ENCODE measurements at regions not wholly inside any gene's neighbourhood (a gene's known extent, or its start where the extent isn't known, plus 50 kb on each side); places are given as distances from the start of the nearest gene placed in this dataset.

GRCh38 chr7:85737426-85737825, 550.6 kb upstream of the SEMA3D start:
- TF ChIP-seq ZKSCAN1 (IDR thresholded peaks at IDR 0.05; ENCODE audit: low read depth, low read length): no peak
- TF ChIP-seq ZZZ3 (IDR thresholded peaks at IDR 0.05): no peak
- no peak for TF ChIP-seq POLR2A (conservative IDR thresholded peaks at IDR 0.05)
- no peak for TF ChIP-seq ZKSCAN8 (CRISPR knock-in tag; IDR thresholded peaks at IDR 0.05)
- TF ChIP-seq NR3C1 (CRISPR knock-in tag; IDR thresholded peaks at IDR 0.05): no peak
- TF ChIP-seq TAF1 (IDR thresholded peaks at IDR 0.05; ENCODE audit: control insufficient read depth, extremely low read depth, insufficient read depth, low read length, severe bottlenecking): no peak
- no peak for TF ChIP-seq HCFC1 (IDR thresholded peaks at IDR 0.05; ENCODE audit: low read depth, low read length)
- no peak for TF ChIP-seq NELFE (IDR thresholded peaks at IDR 0.05; ENCODE audit: insufficient read depth, insufficient read length)
- TF ChIP-seq FOS (IDR thresholded peaks at IDR 0.05; ENCODE audit: extremely low read depth, insufficient read length): no peak
- TF ChIP-seq EGR1 (conservative IDR thresholded peaks at IDR 0.05): no peak

All from K562 (cell line).